IMR-90 (cell line): ENCODE measurements at regions not wholly inside any gene's neighbourhood (a gene's known extent, or its start where the extent isn't known, plus 50 kb on each side); places are given as distances from the start of the nearest gene placed in this dataset.

Experiments
- BHLHE40 ChIP-seq: fragments of 150-350 bp; IDR thresholded peaks from 2 replicates; pipeline ENCODE4 v1.6.1; 2016; ENCODE audit warnings: mild to moderate bottlenecking, low read depth, low read length
- MAFK ChIP-seq: IDR thresholded peaks from 2 replicates; pipeline ENCODE4 v1.6.1; 2012; ENCODE audit warnings: low read depth, low read length, improper control_type of control experiment
- MXI1 ChIP-seq: IDR thresholded peaks from 2 replicates; pipeline ENCODE4 v1.6.1; 2012; ENCODE audit warnings: low read depth, mild to moderate bottlenecking, low read length, moderate library complexity, borderline replicate concordance
- POLR2A ChIP-seq: IDR thresholded peaks from 2 replicates; pipeline ENCODE4 v1.6.1; 2012; ENCODE audit warnings: mild to moderate bottlenecking, low read depth, low read length
- RFX5 ChIP-seq: IDR thresholded peaks from 2 replicates; pipeline ENCODE4 v1.8.0; 2012; ENCODE audit warnings: low read depth, mild to moderate bottlenecking, low read length, moderate library complexity
- SMC3 ChIP-seq: fragments of 150-350 bp; IDR thresholded peaks from 2 replicates; pipeline ENCODE4 v1.6.1; 2016; ENCODE audit warnings: low read depth, mild to moderate bottlenecking, antibody characterized with exemption, low read length, moderate library complexity
- TF ChIP-seq, protein P1 (sequence below): conservative IDR thresholded peaks from 2 replicates; pipeline ENCODE4 v1.5.1; 2012; ENCODE audit warnings: mild to moderate bottlenecking, low read depth, low read length, improper control_type of control experiment
- TF ChIP-seq, protein P2 (sequence below): fragments of 150-350 bp; IDR thresholded peaks from 2 replicates; pipeline ENCODE4 v1.6.1; 2017; ENCODE audit warnings: mild to moderate bottlenecking, antibody characterized with exemption, low read length, low read depth
- TF ChIP-seq, protein P3 (sequence below): fragments of 150-350 bp; IDR thresholded peaks from 2 replicates; pipeline ENCODE4 v1.6.1; 2016; ENCODE audit warnings: low read depth, mild to moderate bottlenecking, low read length, moderate library complexity, borderline replicate concordance

DNA sequence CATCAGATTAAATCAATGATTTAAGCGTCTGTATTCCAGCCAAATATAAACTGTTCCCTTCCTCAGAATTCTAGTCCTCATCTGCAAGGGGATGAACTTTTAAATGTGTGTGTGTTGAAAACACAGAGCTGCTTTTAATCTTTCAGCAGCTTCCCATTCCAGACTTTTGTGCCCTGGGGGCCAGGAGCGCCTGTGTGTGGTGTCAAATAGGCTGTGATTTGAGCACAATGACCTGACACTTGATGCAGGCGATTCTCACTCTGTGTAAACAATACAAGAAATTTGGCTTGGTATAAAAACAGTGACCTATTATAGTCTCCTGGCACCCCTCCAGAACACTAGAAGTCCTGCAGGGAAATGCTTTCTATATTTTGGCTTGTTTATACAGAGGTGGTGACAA is 274.6 kb upstream of the ROPN1 start:
- TF ChIP-seq, protein P1, sequence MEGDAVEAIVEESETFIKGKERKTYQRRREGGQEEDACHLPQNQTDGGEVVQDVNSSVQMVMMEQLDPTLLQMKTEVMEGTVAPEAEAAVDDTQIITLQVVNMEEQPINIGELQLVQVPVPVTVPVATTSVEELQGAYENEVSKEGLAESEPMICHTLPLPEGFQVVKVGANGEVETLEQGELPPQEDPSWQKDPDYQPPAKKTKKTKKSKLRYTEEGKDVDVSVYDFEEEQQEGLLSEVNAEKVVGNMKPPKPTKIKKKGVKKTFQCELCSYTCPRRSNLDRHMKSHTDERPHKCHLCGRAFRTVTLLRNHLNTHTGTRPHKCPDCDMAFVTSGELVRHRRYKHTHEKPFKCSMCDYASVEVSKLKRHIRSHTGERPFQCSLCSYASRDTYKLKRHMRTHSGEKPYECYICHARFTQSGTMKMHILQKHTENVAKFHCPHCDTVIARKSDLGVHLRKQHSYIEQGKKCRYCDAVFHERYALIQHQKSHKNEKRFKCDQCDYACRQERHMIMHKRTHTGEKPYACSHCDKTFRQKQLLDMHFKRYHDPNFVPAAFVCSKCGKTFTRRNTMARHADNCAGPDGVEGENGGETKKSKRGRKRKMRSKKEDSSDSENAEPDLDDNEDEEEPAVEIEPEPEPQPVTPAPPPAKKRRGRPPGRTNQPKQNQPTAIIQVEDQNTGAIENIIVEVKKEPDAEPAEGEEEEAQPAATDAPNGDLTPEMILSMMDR: no peak
- no peak for TF ChIP-seq POLR2A
- no peak for TF ChIP-seq MXI1
- TF ChIP-seq SMC3: no peak
- no peak for TF ChIP-seq MAFK
- TF ChIP-seq, protein P2, sequence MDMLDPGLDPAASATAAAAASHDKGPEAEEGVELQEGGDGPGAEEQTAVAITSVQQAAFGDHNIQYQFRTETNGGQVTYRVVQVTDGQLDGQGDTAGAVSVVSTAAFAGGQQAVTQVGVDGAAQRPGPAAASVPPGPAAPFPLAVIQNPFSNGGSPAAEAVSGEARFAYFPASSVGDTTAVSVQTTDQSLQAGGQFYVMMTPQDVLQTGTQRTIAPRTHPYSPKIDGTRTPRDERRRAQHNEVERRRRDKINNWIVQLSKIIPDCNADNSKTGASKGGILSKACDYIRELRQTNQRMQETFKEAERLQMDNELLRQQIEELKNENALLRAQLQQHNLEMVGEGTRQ: no peak
- TF ChIP-seq, protein P3, sequence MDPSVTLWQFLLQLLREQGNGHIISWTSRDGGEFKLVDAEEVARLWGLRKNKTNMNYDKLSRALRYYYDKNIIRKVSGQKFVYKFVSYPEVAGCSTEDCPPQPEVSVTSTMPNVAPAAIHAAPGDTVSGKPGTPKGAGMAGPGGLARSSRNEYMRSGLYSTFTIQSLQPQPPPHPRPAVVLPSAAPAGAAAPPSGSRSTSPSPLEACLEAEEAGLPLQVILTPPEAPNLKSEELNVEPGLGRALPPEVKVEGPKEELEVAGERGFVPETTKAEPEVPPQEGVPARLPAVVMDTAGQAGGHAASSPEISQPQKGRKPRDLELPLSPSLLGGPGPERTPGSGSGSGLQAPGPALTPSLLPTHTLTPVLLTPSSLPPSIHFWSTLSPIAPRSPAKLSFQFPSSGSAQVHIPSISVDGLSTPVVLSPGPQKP: no peak
- no peak for TF ChIP-seq RFX5
- no peak for TF ChIP-seq BHLHE40
